Activated CD8-positive, alpha-beta memory T cell treated with anti-CD3 and anti-CD28 coated beads, Interleukin-2, amount 50 U/mL, for 24 hours (primary cell): ENCODE measurements at regions not wholly inside any gene's neighbourhood (a gene's known extent, or its start where the extent isn't known, plus 50 kb on each side); places are given as distances from the start of the nearest gene placed in this dataset.
"Not testable (repeated sequence)": the region's sequence is repeated elsewhere in the genome, so short reads cannot be mapped to it uniquely, and the experiment has no call there.

Source experiments
- DNase-seq: peaks from one replicate; pipeline ENCODE4 v3.0.0-alpha.2; 2020; ENCODE audit errors: extremely low read depth

DNA sequence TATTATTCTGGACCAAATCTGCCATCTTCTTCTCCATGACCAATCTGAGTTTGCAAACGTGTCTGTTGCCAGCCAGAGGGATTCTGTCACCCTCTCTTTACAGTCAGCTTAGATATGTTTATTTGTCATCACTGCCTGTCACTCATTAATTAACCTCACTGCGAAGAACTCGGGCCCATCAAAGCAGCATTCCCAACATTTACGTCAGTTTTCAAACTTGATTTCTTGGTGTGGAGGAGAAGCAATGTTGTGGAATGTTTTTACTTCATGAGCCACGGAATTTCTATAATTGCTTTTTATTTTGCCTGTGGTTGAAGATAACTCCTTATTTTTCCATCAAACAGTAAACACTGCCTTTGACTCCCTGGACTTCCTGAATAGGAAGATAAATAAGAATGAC is 91.8 kb upstream of the CNKSR3 start:
- no peak for DNase-seq

DNA sequence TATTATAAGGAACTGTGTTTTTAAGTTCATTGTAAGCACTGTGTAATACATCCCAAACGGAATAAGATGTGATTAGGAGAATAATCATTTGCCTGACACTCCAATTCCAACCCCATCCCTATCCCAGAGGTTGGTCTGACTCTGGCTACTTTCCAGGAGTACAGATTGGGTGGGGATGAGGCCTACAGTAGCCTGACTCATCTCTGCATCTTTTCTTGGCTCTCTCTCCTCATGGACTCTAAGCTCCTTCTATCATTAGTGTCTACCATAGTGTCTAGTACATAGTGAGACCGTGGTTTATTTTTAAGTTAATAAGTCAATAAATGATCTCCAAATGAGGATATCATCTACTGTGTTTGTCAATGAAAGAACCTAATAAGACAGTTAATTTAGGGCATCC is 92.2 kb upstream of the CNKSR3 start:
- no peak for DNase-seq

DNA sequence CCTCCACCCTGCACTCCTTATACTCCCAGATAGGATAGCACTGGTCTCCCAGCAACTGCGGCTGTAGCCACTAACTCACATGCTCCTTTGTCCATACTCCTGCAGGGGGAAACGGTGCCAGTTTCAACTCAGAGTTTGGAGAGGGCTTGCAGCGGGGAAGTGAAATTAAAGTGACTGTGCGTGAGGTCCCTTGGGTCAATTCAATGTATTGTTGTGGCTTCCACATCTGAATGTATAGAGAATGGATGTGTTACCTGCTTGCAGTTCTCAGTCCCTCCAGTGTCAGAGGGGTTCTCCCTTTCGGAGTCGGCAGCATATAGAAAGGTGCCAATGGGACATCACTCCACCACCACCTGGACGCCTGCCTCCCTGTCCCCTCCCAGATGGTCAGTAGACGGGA is 93.6 kb upstream of the CNKSR3 start:
- no peak for DNase-seq

DNA sequence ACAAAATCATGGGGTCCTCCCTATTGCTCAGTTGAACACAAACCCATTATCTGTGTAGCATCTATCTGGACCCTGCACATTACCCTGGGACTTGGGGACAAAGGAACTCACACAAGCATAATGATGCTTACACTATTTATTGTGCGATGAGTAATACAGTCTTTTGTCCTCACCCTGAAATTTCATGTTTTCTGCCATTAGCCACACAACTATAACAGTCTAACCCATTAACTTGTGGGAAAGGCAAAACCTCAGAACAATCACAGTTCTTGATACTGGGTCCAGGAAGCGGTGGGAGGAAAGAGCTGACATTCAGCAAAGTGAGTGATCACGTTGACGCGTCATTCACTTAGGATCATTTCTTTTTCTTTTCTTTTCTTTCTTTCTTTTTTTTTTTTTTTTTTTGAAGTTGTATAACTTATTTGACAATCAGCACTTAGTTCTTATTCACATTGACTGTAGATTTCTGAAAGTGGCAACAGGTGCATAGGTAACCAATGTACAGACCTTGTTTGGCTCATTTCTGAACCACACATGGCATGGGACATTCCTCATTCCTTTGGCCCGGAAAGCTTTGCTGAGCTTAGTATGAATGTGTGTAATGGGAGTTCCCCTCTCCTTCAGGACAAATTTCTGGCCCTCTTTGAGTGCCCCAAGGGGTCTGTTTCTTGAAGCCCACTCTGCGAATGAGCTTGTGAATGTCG is 94.8 kb upstream of the CNKSR3 start:
- no peak for DNase-seq

DNA sequence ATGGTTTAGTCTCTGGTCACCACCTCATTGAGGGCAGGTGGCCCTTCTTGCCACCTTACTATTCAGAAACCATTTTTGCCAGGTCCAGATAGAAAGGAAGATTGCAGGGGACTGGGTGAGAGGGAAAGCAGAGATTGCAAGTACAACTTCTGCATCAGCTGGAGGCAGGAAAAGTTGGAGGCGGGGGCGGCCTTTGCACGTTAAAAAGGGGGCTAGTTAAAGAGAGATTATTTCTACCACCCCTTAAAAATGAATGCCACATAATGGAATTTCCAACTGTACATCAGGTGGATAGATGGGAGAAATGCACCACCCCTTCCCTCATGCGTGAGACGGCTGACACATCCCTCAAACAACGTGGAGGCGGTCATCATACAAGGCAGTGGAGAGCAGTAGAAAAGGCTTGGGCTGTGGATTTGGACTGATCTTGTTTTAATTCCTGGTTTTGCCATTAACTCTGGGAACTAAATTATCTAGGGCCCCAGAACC is 95.4 kb upstream of the CNKSR3 start:
- no peak for DNase-seq

DNA sequence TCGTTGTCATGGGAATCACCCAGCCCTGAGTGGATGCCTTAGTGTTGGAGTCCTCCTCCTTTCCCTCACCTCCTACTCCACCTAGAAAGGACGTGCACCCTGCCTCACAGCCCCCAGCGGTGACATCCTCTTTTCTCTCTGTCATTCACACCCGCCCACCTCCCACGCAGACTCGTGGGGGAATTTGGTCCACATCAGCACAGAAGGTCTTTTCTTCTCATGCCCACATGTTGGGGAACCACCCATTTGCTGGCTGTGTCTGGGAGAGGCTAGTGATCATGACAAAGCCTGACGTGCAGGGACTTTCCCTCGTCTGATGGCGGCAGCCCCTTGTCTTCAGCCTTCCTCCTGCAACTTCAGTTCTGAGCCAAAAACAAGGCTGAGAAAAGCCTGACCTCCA is 96.0 kb upstream of the CNKSR3 start:
- peak; percentile 47 for DNase-seq

DNA sequence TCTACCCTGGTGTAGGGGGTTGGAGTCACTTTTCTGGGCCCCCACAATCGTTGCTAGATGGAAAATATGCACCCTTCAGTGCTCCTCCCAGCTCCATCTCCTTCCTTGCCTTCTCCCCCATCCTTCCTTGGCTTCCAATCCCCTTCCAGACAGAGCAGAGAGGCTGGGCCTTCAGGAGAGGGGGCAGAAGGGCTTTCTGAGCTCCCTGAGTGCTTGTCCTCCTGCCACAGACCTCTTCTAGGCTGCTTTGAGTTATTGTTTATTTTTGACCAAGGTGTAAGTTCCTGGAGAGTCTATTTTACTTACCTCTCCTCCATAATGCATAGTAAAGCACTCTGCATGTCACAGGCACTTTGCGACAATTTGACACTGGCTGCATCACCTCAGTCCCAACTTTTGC is 96.4 kb upstream of the CNKSR3 start:
- no peak for DNase-seq

DNA sequence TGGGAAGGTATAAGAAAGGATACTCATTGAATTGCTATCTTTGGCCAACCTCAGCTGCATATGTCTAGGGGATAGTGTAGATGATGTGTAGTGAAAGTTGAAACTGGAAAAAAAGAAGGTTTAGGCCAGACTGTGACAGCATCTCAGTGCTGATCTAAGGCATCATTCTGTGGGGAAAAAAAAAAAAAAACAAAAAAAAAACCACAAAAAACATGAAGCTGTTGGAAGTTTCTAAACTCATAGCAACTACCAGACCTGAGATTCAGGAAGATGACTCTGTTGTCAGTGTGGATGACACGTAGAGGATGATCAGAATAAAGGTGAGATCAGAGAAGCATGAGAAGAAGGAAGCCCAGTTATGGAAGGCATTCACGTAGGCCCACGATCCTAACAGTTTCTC is 100.8 kb upstream of the CNKSR3 start:
- DNase-seq, result no peak

DNA sequence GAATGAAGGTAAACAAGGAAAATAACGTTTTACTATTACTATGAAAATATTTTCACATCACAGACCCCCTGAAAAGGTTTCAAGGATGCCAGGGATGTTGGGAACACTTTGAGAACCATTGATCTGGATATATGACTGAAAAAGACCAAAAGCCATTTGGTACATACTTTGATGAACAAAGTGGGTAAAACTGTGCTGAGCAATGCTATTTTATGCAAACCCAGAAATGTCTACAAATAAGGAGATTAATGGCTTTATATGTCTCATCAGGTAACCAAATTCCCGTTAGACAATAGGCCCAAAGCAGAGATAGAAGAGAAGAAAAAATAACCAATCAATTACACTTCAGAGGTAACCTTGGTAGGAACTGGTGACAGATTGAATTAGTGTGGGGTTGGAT is 101.4 kb upstream of the CNKSR3 start:
- no peak for DNase-seq

DNA sequence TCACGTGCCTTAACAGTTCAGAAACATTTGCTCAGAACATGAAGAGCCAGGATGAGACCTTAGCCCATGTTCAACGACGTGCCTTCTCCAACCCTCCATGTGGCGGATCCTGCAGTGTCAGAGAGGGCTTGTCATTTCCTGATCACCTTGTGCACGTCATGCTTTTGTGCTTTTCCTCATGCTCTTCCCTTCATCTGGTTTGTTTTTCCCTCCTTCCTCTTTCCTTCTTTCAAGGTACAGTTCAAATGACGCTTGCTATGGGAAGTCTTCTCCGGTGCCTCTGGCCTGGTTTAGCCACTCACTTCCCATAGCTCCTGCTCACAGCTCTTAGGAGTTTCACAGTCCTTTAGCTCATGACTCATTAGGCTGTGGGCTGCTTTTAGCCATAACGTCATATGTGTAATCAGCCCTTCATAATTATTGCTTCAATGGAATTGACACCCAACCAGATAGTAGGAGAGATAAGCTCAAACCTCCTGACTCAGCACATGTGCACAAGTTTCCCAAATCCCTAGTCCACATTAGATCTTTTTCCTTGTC is 102.7 kb upstream of the CNKSR3 start:
- DNase-seq, result no peak

DNA sequence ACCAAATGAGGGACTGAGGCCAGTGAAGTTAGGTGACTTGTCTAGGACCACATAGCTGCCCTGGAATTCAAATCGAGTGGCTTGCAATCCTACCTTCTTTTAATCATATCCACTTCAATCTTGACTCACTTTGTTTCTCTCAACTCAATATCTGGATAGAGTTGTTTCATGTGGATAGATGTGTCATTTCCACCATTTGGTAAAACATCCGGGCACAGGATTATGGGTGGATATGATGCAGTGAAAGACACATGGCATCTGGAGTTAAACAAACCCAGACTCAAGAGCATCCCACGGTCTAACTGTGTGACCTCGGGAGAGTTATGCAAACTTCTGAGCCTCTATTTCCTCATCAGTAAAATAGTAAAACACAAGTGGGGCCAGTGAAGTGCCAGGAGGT is 103.6 kb upstream of the CNKSR3 start:
- no peak for DNase-seq

DNA sequence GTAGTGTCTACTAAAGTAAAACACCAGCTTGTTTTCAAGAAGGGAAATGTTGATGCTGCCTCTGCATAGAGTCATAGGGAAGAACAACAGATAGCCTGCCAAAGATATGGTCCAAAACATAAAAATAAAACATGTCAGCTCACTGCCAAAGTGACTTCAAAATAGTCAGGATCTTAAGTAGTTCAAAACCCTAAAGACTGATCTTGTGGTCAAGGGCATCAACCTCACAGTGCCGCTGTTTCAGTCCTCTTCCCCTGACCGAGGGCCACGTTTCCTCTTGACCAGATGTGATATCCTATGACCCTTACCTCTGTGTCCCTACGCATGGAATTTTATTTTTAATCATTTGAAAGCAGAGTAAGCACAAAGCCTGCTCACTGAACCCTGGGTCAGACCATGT is 104.2 kb upstream of the CNKSR3 start:
- no peak for DNase-seq

DNA sequence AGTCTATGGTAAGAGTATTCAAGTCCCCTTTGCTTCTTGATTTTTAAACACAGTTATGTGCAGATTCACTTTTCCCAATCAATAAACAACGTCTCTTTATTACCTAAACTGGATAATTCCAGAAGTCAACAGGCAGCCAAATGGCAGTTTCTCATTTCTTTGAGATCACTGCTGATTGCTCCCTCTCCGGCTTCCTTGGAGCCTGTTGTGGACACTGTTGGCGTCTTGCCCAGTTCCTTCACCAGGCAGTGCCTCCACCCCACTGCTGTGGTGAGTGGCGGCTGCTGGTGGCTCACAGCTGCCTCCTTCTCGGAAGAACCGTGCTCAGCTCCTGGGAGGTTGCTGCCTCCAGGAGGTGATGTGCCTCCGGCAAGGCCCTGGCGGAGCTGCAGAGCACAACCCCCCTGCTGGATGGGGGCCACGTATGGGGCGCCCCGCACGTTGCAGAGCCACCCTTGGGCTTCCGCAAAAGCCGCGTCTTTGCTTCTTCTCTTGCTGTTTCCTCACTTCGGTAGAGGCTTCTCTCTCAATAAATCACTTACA is 105.1 kb upstream of the CNKSR3 start:
- no peak for DNase-seq

DNA sequence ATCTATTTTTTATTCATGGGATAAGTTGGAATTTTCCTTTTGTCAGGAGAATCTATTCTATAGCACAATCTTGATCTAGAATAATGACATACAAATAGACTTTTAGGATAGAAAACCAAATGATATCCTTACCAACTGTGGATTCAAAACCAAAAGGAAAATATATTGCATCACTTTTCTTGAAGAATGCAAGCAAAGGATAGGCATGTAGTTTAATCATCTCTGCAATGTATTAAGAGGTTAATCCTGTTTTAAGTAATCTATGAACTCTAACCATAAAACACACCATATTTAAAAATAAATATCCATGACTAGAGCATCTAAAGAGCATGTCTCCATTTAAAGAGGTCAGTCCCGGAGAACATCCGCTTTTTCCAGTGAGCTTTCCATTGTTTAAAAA is 106.7 kb upstream of the CNKSR3 start:
- no peak for DNase-seq

DNA sequence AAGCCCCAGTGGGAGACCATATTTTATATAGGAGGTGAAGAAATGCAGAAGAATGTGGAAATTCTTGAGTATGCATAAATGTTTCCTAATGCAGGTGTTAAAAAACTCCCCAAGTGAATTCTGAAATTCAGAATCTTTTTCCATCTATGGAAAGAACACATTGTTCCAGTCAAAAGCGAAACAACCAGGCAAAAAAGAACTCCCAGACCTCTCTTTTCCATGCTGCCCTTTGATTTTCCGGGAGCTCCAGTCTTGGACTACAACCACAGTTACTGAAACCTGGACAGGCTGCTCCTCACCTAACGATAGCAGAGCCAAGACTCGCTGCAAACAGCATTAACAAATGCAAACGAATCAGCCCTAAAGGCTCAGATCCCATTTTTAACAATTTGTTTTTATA is 108.7 kb upstream of the CNKSR3 start:
- DNase-seq, result no peak

DNA sequence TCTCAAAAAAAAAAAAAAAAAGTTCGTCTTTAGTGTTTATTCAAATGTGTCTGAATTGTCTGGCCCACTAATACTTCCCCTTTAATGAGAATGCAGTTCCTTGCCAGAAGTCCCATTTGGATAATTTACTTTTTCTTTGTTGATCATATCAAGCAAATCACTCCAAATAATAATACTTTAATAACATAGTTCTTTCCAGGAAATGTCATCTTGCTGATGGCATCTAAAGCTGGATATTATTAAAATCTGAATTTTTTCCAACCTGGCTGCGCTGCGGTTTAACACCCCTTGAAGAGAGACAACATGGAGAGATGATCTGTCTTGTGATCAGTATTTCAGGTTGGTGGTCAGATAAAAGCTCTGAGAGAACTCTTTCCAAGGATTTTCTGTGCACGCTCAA is 111.2 kb upstream of the CNKSR3 start:
- DNase-seq, result no peak

DNA sequence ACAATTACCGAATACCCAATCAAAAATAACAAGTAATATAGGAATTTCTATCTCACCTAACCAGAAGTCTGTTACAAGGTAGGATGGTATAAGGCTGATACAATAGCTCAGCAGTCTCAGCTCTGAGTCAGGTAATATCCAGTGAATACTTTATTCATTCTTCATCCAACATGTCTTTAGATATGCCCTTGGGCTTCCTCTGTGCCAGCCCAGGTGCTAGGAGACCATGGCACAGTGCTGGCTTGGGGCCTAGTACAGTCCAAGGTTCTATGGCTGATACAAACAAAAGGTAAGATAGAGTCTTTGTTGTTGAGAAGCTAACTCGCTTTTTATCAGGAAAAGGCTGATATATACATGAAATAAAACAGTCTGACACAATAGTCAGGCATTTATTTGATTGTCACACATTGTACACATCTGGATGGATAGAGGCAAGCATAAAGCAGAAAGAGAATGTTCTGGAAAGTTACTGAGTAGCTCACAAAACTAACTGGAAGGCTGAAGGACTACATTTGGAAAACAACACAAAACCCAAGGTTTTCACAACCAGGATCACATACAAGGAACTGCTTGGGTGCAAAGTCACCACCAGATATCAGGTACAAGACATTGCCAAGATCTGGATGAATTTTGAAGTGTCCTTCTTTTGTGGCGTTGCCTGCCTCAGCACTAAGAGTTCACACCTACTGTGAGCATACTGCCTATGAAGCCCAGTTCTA is 110.4 kb upstream of the SCAF8 start:
- no peak for DNase-seq

DNA sequence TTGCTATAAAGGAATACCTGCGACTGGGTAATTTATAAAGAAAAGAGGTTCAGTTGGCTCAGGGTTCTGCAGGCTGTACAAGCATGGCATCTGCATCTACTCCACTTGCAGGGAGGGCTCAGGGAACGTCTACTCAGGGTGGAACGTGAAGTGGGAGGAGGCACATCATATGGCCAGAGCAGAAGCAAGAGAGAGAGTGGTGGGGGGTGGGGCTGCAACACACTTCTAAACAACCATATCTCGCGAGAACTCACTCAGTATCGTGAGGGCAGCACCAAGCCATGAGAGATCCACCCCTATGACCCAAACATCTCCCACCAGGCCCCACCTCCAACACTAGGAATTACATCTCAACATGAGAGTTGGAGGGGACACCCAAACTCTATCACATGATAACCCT is 109.8 kb upstream of the SCAF8 start:
- DNase-seq, result no peak

DNA sequence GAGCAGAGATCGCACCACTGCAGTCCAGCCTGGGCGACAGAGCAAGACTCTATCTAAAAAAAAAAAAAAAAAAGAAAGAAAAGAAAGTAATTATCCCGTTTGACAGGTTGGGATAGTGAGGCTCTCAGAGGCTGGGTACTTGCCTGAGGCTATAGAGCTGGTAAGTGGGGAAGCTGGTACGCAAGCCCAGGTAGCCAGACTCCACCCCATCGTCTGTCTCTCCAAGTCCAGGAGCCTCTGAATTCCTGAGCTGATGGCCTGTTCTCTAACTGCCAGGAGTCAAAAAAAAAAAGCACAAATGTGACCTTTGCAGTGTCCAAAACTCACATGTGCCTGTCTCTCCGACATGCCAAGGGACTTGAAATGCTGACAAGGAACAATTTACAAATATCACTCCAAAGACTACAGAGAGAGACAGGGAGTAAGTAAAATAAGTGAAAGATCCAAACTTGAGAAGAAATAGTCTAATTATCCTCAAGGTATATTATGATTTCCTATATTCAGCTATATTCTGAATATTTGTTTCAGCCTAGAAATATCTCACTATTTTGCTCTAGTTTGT is 109.1 kb upstream of the SCAF8 start:
- no peak for DNase-seq

DNA sequence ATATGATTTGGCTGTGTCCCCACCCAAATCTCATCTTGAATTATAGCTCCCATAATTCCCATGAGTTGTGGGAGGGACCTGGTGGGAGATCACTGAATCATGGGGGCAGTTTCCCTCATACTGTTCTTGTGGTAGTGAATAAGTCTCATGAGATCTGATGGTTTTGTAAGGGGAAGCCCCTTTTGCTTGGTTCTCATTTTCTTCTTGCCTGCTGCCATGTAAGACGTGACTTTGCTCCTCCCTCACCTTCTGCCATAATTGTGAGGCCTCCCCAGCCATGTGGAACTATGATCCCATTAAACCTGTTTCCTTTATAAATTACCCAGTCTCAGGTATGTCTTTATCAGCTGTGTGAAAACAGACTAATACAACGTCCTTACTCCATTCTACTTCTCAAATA is 108.5 kb upstream of the SCAF8 start:
- not testable (repeated sequence) for DNase-seq

DNA sequence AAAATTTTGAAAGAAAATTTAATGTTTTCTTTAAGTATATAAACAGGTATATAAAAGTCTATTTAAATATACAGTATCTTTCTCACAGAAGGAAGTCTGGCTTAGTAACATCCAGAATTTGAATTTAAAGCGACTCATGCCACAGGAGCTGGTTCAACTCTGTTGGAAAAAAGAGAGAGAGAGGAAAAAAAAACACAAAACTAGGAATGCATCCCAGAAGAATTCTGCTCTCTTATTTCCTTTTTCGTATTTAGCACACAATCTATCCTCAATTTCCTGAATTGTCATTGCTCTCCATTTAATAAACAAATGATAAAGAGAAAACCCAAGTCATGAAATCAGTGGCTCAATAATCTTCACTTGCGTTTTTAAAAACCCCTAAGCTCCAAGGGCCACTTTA is 107.5 kb upstream of the SCAF8 start:
- no peak for DNase-seq

DNA sequence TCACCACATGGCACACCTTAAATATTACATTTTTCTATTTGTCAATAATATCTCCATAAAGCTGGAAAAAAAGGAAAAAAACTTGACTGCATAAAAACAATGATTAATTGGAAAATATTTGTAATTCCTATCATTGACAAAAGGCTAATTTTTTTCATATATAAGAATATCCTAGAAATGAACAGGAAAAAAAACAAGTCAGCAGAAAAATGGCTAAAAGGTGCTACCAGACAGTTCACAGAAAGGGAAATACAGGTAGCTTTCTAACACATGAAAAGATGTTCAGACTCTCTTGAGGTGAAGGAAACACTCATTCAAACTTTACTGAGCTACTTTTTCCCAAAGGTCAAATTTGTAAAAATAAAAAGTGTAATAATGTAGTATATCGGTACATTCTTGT is 104.1 kb upstream of the SCAF8 start:
- no peak for DNase-seq

DNA sequence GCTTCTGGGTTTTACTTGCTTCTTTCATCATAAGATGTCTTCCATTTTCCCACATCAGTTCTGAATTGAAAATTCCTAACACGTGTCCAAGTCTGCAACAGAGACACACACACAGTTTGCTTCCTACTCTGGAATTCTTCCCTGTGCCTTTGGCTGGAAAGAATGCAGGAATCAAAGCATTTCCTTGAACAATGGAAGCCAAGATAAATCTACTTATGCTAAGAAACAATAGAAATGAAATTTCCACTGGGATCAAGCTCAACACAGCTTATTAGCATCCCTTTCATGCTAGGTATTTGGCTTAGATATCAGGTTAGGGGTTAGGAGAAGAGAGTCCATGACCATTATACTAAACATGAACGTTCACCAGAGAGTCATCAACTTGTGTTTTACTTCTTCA is 101.1 kb upstream of the SCAF8 start:
- no peak for DNase-seq
